GM06990 (cell line): ENCODE measurements at regions not wholly inside any gene's neighbourhood (a gene's known extent, or its start where the extent isn't known, plus 50 kb on each side); places are given as distances from the start of the nearest gene placed in this dataset.

Source experiments
- DNase-seq: peaks from one replicate; pipeline ENCODE4 v3.0.0-alpha.2; 2011; ENCODE audit not compliant: insufficient read length; ENCODE audit errors: extremely low read depth
- H3K27me3 ChIP-seq: replicated peaks from 2 replicates; pipeline ENCODE4 v1.6.0; 2011; ENCODE audit warnings: low read length; ENCODE audit not compliant: control insufficient read depth, insufficient read depth
- H3K36me3 ChIP-seq: 2 replicates; pipeline ENCODE4 v1.5.1; 2011; ENCODE audit warnings: low read length; ENCODE audit not compliant: control insufficient read depth, insufficient read depth
- H3K4me3 ChIP-seq: replicated peaks from 2 replicates; pipeline ENCODE4 v1.5.1; 2011; ENCODE audit warnings: low read depth, mild to moderate bottlenecking, control low read depth, low read length
- TF ChIP-seq, protein P1 (sequence below): IDR thresholded peaks from 2 replicates; pipeline ENCODE4 v1.5.1; 2011; ENCODE audit warnings: low read length, control low read depth, mild to moderate bottlenecking, inconsistent platforms; ENCODE audit not compliant: insufficient read depth, poor library complexity, severe bottlenecking

- no peaks in the 10 kb centered on the region; the same call in 1 of the 2 replicates for H3K27me3 ChIP-seq
- no peak for DNase-seq
- TF ChIP-seq, protein P1, sequence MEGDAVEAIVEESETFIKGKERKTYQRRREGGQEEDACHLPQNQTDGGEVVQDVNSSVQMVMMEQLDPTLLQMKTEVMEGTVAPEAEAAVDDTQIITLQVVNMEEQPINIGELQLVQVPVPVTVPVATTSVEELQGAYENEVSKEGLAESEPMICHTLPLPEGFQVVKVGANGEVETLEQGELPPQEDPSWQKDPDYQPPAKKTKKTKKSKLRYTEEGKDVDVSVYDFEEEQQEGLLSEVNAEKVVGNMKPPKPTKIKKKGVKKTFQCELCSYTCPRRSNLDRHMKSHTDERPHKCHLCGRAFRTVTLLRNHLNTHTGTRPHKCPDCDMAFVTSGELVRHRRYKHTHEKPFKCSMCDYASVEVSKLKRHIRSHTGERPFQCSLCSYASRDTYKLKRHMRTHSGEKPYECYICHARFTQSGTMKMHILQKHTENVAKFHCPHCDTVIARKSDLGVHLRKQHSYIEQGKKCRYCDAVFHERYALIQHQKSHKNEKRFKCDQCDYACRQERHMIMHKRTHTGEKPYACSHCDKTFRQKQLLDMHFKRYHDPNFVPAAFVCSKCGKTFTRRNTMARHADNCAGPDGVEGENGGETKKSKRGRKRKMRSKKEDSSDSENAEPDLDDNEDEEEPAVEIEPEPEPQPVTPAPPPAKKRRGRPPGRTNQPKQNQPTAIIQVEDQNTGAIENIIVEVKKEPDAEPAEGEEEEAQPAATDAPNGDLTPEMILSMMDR: no peak
- H3K36me3 ChIP-seq: no peaks in the 10 kb centered on the region
- H3K4me3 ChIP-seq: no peak overlapping the region
Measured at GRCh38 chr12:107467716-107468115, 217.9 kb upstream of the PWP1 start.

DNA sequence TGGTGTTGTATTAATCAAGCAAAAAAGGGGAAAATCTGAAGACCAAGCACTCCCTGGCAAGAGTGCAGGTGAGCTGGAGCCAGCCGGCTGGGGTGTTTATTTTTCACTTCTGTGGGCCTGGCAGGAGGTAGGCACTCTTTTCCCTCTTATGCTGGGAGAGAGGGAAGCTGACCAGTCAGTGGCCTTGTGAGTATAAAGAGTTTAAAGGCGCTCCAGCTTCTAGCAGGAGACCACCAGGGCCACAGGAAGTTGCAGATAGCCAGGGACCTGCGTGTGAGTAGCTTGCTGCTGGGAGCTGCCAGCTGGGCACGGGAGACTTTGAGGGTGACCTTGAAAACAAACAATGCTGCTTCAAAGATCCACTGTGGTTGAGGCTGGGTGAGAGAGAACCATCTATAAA lies 217.4 kb upstream of the PWP1 start:
- Histone ChIP-seq H3K36me3 (no peaks in the 10 kb centered on the region), H3K27me3 (no peaks in the 10 kb centered on the region; the same call in 1 of the 2 replicates), H3K4me3 (no peak overlapping the region)
- no peak for DNase-seq
- TF ChIP-seq, protein P1: no peak

DNA sequence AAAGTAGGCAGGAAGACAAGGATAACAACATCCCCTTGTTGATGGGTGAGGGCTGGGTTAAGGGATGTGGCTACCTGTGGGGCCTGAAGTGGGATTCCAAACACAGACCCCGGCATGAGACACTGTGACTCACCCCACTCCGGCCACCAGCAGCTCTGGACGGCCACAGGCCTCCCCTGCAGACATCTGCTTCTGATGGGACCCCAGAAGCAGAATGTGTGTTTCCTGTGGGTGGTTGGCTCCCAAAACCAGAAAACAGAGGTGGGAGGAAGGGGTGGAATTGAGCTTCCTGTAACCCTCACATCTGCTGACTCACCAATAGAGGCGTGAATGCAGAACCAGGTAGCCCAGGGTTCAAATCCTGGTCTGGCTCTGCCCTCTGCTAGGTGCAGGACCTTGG lies 216.6 kb upstream of the PWP1 start:
- Histone ChIP-seq H3K27me3 (no peaks in the 10 kb centered on the region; the same call in 1 of the 2 replicates), H3K4me3 (no peak overlapping the region), H3K36me3 (no peaks in the 10 kb centered on the region)
- TF ChIP-seq, protein P1: no peak
- no peak for DNase-seq

- Histone ChIP-seq H3K4me3 (no peak overlapping the region), H3K27me3 (peaks cover under 1% of the 10 kb centered on the region), H3K36me3 (no peaks in the 10 kb centered on the region)
- TF ChIP-seq, protein P1: no peak
- DNase-seq: no peak
Measured at GRCh38 chr12:107470645-107471044, 215.0 kb upstream of the PWP1 start.

DNA sequence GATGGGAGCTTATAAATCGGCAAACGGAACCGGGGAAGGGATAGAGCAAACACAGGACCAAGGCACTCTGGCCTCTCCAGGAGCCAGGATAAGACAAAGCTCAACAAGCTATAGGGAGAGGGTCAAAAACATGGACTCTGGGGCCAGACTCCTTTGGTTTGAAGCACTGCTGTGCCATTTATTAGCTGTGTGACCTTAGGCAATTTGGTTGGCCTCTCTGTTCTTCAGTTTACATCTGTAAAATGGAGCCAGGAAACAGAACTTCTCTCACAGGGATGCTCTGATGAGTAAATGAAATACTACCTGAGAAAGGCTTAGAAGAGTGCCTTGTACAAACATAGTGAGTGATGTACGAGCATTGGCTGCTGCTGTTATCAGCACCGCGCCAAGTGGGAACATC lies 213.3 kb upstream of the PWP1 start:
- TF ChIP-seq, protein P1: no peak
- H3K4me3 ChIP-seq: no peak overlapping the region
- H3K27me3 ChIP-seq: peaks cover 2% of the 10 kb centered on the region
- H3K36me3 ChIP-seq: no peaks in the 10 kb centered on the region
- DNase-seq: no peak

DNA sequence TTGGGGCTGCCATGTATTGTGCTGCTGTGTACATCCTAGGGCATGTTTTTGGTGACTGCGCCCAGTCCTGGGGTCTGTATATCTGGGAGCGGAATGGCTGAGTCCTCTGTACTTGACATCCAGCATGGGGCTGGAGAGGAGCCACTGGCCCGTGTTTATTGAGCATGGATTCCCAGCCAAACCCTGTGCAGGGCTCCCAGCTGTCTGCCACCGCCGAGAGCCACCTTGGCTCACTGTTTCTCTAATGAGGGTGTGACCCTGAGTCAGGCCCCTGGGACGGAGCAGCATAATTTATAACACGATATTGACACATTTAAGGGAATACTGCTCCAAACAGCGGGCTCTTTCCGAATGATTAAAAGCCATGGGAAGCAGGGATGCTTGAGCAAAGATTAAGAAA lies 211.5 kb upstream of the PWP1 start:
- no peaks in the 10 kb centered on the region for H3K36me3 ChIP-seq
- no peak overlapping the region for H3K4me3 ChIP-seq
- peaks cover 2% of the 10 kb centered on the region; the same call in 1 of the 2 replicates for H3K27me3 ChIP-seq
- no peak for DNase-seq
- TF ChIP-seq, protein P1: no peak
